GM10266 (cell line): ENCODE measurements at regions not wholly inside any gene's neighbourhood (a gene's known extent, or its start where the extent isn't known, plus 50 kb on each side); places are given as distances from the start of the nearest gene placed in this dataset.

ENCODE experiments used
- DNase-seq: peaks from one replicate; pipeline ENCODE4 v3.0.0; 2012; ENCODE audit errors: extremely low spot score
- TF ChIP-seq, protein P1 (sequence below): IDR thresholded peaks from 2 replicates; pipeline ENCODE4 v1.5.1; 2012; ENCODE audit warnings: mild to moderate bottlenecking, low read depth; ENCODE audit not compliant: control insufficient read depth, insufficient read depth; ENCODE audit errors: missing control alignments

- no peak for DNase-seq
Measured at GRCh38 chr6:4271761-4272470, 136.5 kb upstream of the ECI2 start.

DNA sequence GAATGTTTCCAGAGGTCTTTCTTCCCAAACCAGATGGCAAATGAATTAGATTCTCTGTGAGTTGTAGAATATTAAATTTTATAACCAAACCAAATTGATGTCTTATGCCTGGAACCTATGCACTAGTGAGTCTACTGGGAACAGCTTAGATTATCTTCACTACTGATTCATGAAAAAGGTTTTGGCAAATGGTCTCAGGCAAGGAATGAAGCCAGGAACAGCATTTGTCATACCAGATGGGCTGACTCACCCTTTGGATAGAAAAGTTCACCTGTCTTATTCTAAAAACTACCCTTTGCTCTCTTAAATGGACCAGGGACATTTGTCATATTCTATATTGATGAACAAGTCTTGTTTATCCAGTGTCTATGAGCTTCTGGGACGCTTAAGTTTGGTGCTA is 135.4 kb upstream of the ECI2 start:
- TF ChIP-seq, protein P1, sequence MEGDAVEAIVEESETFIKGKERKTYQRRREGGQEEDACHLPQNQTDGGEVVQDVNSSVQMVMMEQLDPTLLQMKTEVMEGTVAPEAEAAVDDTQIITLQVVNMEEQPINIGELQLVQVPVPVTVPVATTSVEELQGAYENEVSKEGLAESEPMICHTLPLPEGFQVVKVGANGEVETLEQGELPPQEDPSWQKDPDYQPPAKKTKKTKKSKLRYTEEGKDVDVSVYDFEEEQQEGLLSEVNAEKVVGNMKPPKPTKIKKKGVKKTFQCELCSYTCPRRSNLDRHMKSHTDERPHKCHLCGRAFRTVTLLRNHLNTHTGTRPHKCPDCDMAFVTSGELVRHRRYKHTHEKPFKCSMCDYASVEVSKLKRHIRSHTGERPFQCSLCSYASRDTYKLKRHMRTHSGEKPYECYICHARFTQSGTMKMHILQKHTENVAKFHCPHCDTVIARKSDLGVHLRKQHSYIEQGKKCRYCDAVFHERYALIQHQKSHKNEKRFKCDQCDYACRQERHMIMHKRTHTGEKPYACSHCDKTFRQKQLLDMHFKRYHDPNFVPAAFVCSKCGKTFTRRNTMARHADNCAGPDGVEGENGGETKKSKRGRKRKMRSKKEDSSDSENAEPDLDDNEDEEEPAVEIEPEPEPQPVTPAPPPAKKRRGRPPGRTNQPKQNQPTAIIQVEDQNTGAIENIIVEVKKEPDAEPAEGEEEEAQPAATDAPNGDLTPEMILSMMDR, result no peak
- DNase-seq, result no peak

More at GRCh38 chr6:4271761-4272470, 136.5 kb upstream of the ECI2 start:
- TF ChIP-seq, protein P1, result no peak

DNA sequence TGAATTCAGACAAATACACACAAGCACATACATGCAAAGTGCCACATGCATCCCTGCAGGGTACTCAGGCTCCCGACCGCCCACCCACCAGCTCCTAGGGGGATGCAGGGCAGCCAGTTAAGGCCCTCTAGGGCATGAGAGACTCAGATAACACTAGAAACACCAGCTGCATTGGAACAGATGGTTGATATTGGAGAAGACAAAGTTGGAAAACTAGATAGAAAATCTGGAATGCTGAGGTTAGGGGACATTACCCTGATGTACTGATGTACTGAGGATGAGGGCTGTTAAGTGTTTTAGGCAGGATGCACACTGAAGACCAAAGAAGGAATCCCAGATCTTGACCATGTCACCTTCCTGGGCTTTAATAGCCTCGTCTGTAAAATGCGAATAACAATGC is 134.6 kb upstream of the ECI2 start:
- TF ChIP-seq, protein P1, result no peak
- DNase-seq, result no peak

DNA sequence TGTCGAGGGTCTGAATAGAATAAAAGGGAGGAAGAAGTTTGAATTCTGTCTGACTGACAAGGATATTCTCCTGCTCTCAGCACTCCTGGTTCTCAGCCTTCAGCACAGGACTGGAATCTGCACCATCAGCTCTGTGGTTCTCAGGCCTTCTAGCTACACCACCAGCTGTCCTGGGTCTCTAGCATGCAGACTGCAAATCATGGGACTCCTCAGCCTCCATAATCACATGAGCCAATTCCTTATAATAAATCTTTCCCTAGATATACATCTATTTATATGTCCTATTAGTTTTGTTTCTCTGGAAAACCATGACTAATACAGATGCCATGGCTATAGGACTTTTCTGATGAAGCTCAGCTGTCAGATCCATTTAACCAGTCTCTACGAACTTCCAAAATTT is 132.8 kb upstream of the ECI2 start:
- DNase-seq, result no peak
- TF ChIP-seq, protein P1, result no peak

- TF ChIP-seq, protein P1, result no peak
- DNase-seq, result no peak
Measured at GRCh38 chr6:4265740-4266139, 130.4 kb upstream of the ECI2 start.

- TF ChIP-seq, protein P1, result no peak
- no peak for DNase-seq
Measured at GRCh38 chr6:4264601-4265000, 129.2 kb upstream of the ECI2 start.

GRCh38 chr6:4264081-4264480 is 128.7 kb upstream of the ECI2 start:
- DNase-seq, result no peak

More at GRCh38 chr6:4264081-4264480, 128.7 kb upstream of the ECI2 start:
- TF ChIP-seq, protein P1, result no peak
